A673 (cell line): ENCODE measurements at regions not wholly inside any gene's neighbourhood (a gene's known extent, or its start where the extent isn't known, plus 50 kb on each side); places are given as distances from the start of the nearest gene placed in this dataset.

Experiments
- BruUV-seq: library from RNA; stranded (reverse); fragments of 400-500 nt; replicated peaks from 2 replicates; lab custom pipeline; 2021; lab: Mats Ljungman, UMichigan
- CTCF ChIA-PET: fragments of 300-600 bp; sonication (Branson Sonifier 250); formaldehyde crosslinking; loops from one replicate; lab custom pipeline; 2022; ENCODE audit warnings: antibody characterized with exemption; lab: Charles Lee
- POLR2A ChIA-PET: fragments of 300-600 bp; sonication (Branson Sonifier 250); formaldehyde crosslinking; loops from one replicate; lab custom pipeline; 2022; ENCODE audit warnings: antibody characterized with exemption; ENCODE audit not compliant: low non-redundant PET; lab: Charles Lee
- DNase-seq: peaks from one replicate; pipeline ENCODE4 v3.0.0-alpha.2; 2015; ENCODE audit warnings: low spot score
- H3K27ac ChIP-seq: fragments of 200-600 bp; sonication (generic); 2 replicates; pipeline ENCODE4 v1.5.1; 2016; ENCODE audit warnings: mixed run types, low read depth, mild to moderate bottlenecking, mixed read lengths, antibody characterized with exemption, low read length; ENCODE audit not compliant: poor library complexity, severe bottlenecking
- H3K27me3 ChIP-seq: fragments of 200-600 bp; sonication (generic); replicated peaks from 2 replicates; pipeline ENCODE4 v1.6.1; 2017; ENCODE audit warnings: mixed run types, low read depth, mild to moderate bottlenecking, mixed read lengths, antibody characterized with exemption, low read length; ENCODE audit not compliant: insufficient read depth, poor library complexity
- H3K36me3 ChIP-seq: fragments of 200-600 bp; sonication (generic); 2 replicates; pipeline ENCODE4 v1.6.1; 2016; ENCODE audit warnings: mixed run types, mild to moderate bottlenecking, mixed read lengths, antibody characterized with exemption, low read length; ENCODE audit not compliant: insufficient read depth, poor library complexity, severe bottlenecking
- H3K4me1 ChIP-seq: fragments of 200-600 bp; sonication (generic); 2 replicates; pipeline ENCODE4 v1.6.1; 2017; ENCODE audit warnings: mixed run types, mild to moderate bottlenecking, mixed read lengths, antibody characterized with exemption, low read length; ENCODE audit not compliant: insufficient read depth, poor library complexity, severe bottlenecking
- H3K4me3 ChIP-seq: fragments of 200-600 bp; sonication (generic); 2 replicates; pipeline ENCODE4 v1.5.1; 2016; ENCODE audit warnings: low read depth, mixed run types, mild to moderate bottlenecking, mixed read lengths, low read length; ENCODE audit not compliant: poor library complexity, severe bottlenecking
- H3K9me3 ChIP-seq: fragments of 200-600 bp; sonication (generic); 2 replicates; pipeline ENCODE4 v1.6.1; 2016; ENCODE audit warnings: mixed run types, low read depth, mild to moderate bottlenecking, mixed read lengths, antibody characterized with exemption, low read length; ENCODE audit not compliant: poor library complexity, severe bottlenecking
- EZH2 ChIP-seq: fragments of 200-600 bp; sonication (generic); IDR thresholded peaks from 2 replicates; pipeline ENCODE4 v1.6.1; 2017; ENCODE audit warnings: borderline replicate concordance, low read depth, mild to moderate bottlenecking, mixed read lengths, antibody characterized with exemption, low read length; ENCODE audit not compliant: poor library complexity, severe bottlenecking
- intact Hi-C: fragments of 100-400 bp; cut with micrococcal nuclease; formaldehyde crosslinking; loops from one replicate; pipeline ENCODE4 v1.10.0; 2022; ENCODE audit not compliant: unreplicated experiment
- TF ChIP-seq, protein P1 (sequence below): fragments of 300-800, 200-600 bp; sonication (generic); conservative IDR thresholded peaks from 2 replicates; pipeline ENCODE4 v1.5.1; 2017; ENCODE audit warnings: low read depth, mild to moderate bottlenecking, antibody characterized with exemption, low read length, moderate library complexity, mixed read lengths

DNA sequence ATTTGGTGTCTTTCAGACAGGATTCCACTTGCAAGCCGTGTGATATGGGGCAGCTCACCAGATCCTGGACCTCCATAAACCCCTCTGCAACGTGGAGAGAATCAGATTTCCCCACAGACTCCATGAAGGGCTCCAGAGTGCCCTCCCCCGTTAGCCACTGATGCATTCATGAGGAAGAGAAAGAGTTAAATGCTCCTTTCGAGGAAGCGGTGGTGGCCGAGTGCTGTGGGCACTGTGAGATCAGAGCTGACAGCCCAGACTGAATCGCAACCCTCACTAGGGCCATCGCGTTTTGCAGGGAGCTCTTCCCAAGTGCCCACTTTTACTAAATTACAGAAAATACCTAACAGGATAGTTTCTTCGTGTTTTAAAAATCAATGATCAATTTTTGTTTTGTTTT, 226.3 kb upstream of the ZNF32 start:
- H3K27me3 ChIP-seq: no peaks in the 10 kb centered on the region
- H3K9me3 ChIP-seq: no peaks in the 10 kb centered on the region
- no peak for DNase-seq
- H3K4me3 ChIP-seq: no peak overlapping the region
- POLR2A ChIA-PET: no interaction called here
- CTCF ChIA-PET: no interaction called here
- no peaks in the 10 kb centered on the region for H3K36me3 ChIP-seq
- intact Hi-C loops: no loop called here
- no peak overlapping the region for H3K27ac ChIP-seq
- TF ChIP-seq EZH2: no peak
- TF ChIP-seq, protein P1, sequence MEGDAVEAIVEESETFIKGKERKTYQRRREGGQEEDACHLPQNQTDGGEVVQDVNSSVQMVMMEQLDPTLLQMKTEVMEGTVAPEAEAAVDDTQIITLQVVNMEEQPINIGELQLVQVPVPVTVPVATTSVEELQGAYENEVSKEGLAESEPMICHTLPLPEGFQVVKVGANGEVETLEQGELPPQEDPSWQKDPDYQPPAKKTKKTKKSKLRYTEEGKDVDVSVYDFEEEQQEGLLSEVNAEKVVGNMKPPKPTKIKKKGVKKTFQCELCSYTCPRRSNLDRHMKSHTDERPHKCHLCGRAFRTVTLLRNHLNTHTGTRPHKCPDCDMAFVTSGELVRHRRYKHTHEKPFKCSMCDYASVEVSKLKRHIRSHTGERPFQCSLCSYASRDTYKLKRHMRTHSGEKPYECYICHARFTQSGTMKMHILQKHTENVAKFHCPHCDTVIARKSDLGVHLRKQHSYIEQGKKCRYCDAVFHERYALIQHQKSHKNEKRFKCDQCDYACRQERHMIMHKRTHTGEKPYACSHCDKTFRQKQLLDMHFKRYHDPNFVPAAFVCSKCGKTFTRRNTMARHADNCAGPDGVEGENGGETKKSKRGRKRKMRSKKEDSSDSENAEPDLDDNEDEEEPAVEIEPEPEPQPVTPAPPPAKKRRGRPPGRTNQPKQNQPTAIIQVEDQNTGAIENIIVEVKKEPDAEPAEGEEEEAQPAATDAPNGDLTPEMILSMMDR: no peak
- no peaks in the 10 kb centered on the region for H3K4me1 ChIP-seq
- no TSS peak for BruUV-seq

DNA sequence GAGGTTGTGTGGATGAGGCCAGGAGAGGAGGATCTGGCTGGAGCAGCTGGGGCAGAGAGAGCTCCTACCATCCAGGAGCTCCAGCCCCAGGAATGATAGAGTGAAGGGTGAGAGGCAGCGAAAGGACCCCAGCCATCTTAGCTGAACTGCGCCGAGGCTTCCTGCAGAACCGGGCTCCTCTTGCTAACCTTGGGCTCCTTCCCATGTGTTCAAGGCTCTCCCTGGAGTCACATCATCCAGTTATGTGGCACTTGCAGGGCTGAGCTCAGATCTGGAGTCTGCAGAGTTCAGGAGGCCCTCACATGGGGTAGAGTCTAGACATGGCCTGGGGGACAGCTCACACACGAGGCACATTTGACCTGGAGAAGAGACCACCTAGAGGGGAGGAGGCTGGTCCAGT, 225.0 kb upstream of the ZNF32 start:
- CTCF ChIA-PET: no interaction called here
- no peak for DNase-seq
- intact Hi-C loops: no loop called here
- Histone ChIP-seq H3K36me3 (no peaks in the 10 kb centered on the region), H3K4me1 (no peaks in the 10 kb centered on the region), H3K27ac (no peak overlapping the region), H3K9me3 (no peaks in the 10 kb centered on the region), H3K27me3 (no peaks in the 10 kb centered on the region), H3K4me3 (no peak overlapping the region)
- POLR2A ChIA-PET: no interaction called here
- TF ChIP-seq, protein P1: no peak
- no peak for TF ChIP-seq EZH2
- BruUV-seq: no TSS peak

DNA sequence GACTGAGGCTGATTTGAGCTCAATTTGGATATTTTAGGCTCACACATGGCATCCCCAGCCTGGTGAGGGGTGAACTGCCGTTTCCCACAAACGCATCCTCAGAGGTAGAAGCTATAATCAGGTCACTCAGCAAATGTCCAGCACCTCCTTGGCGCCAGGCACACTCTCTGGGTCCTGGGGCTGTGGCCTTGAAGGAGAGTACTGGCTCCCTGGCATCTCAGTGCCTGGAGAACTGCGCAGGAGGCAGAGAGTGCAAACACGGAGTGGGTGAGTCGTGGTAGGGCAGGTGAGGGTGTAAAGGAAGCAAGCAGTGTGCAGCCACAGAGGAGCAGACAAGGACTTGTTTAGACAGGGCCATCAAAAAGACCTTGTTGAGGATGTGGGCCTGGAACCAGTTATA, 224.0 kb upstream of the ZNF32 start:
- intact Hi-C loops: no loop called here
- Histone ChIP-seq H3K27ac (no peak overlapping the region), H3K36me3 (no peaks in the 10 kb centered on the region), H3K4me1 (peaks cover 7% of the 10 kb centered on the region), H3K27me3 (no peaks in the 10 kb centered on the region), H3K9me3 (no peaks in the 10 kb centered on the region), H3K4me3 (no peak overlapping the region)
- no TSS peak for BruUV-seq
- no peak for DNase-seq
- no peak for TF ChIP-seq EZH2
- TF ChIP-seq, protein P1: no peak
- POLR2A ChIA-PET: no interaction called here
- CTCF ChIA-PET: no interaction called here
